Activated B cell treated with CpG ODN at 0.5 μM for 24 hours (primary cell): ENCODE measurements at regions not wholly inside any gene's neighbourhood (a gene's known extent, or its start where the extent isn't known, plus 50 kb on each side); places are given as distances from the start of the nearest gene placed in this dataset.

ENCODE experiments used
- ATAC-seq: fragments of 200-7000 bp; cut with Tn5 transposase; one replicate; pipeline ENCODE4 v1.10.0; 2021; ENCODE audit warnings: low read depth, mild to moderate bottlenecking, moderate library complexity
- CTCF ChIA-PET: fragments of 350-600 bp; sonication (Branson Sonifier 250); formaldehyde crosslinking; loops from one replicate; lab custom pipeline; 2021; ENCODE audit warnings: antibody characterized with exemption; lab: Charles Lee
- POLR2A ChIA-PET: fragments of 350-600 bp; sonication (Branson Sonifier 250); formaldehyde crosslinking; loops from one replicate; lab custom pipeline; 2021; ENCODE audit warnings: antibody characterized with exemption; lab: Charles Lee
- DNase-seq: peaks from one replicate; pipeline ENCODE4 v3.0.0; 2022
- H3K27ac Mint-ChIP-seq: one replicate; pipeline ENCODE4 v1.8.0; 2020; ENCODE audit warnings: mixed read lengths
- H3K27me3 Mint-ChIP-seq: one replicate; pipeline ENCODE4 v1.8.0; 2021; ENCODE audit warnings: mixed read lengths
- H3K36me3 Mint-ChIP-seq: one replicate; pipeline ENCODE4 v1.8.0; 2021; ENCODE audit warnings: low read depth, mixed read lengths
- H3K4me1 Mint-ChIP-seq: one replicate; pipeline ENCODE4 v1.8.0; 2021; ENCODE audit warnings: mixed read lengths
- H3K4me3 Mint-ChIP-seq: one replicate; pipeline ENCODE4 v1.8.0; 2020; ENCODE audit warnings: mild to moderate bottlenecking, mixed read lengths
- H3K9me3 Mint-ChIP-seq: one replicate; pipeline ENCODE4 v1.8.0; 2020; ENCODE audit warnings: mixed read lengths
- CTCF ChIP-seq: fragments of 200-600 bp; IDR thresholded peaks from one replicate; pipeline ENCODE4 v1.8.0; 2022; ENCODE audit warnings: antibody characterized with exemption, mild to moderate bottlenecking
- intact Hi-C: fragments of 100-400 bp; cut with micrococcal nuclease; formaldehyde crosslinking; loops from one replicate; pipeline ENCODE4 v1.15.1; 2024

GRCh38 chr2:196563876-196564275, 75.6 kb upstream of the CCDC150 start:
- Mint-ChIP-seq H3K4me1 (no peaks in the 10 kb centered on the region), H3K36me3 (no peaks in the 10 kb centered on the region), H3K9me3 (peaks cover 3% of the 10 kb centered on the region), H3K27ac (no peak overlapping the region), H3K4me3 (no peak overlapping the region), H3K27me3 (peaks cover 26% of the 10 kb centered on the region)
- ATAC-seq (no peak), DNase-seq (no peak)
- no peak for TF ChIP-seq CTCF
- intact Hi-C loops: no loop called here
- ChIA-PET POLR2A (no interaction called here), CTCF (no interaction called here)

- intact Hi-C loops: no loop called here
These were observed 74.3 kb upstream of the CCDC150 start for GRCh38 chr2:196565106-196565765.

GRCh38 chr2:196565982-196566381, 73.5 kb upstream of the CCDC150 start:
- TF ChIP-seq CTCF: no peak
- H3K4me1 Mint-ChIP-seq: no peaks in the 10 kb centered on the region
- no peak overlapping the region for H3K27ac Mint-ChIP-seq
- DNase-seq (no peak), ATAC-seq (no peak)
- H3K36me3 Mint-ChIP-seq: no peaks in the 10 kb centered on the region
- ChIA-PET POLR2A (no interaction called here), CTCF (interaction anchor here (0.6 kb wide), 1 partner anchor 575 kb away, joined by 3 read pairs; no protein-coding TSS in a partner anchor)
- H3K4me3 Mint-ChIP-seq: no peak overlapping the region
- peaks cover 3% of the 10 kb centered on the region for H3K9me3 Mint-ChIP-seq
- peaks cover 31% of the 10 kb centered on the region for H3K27me3 Mint-ChIP-seq
- intact Hi-C loops: no loop called here

More at GRCh38 chr2:196565106-196565765, 74.3 kb upstream of the CCDC150 start:
- H3K9me3 Mint-ChIP-seq: peaks cover 3% of the 10 kb centered on the region
- ATAC-seq (no peak), DNase-seq (no peak)
- POLR2A ChIA-PET: no interaction called here
- CTCF ChIA-PET: no interaction called here
- H3K27ac Mint-ChIP-seq: no peak overlapping the region
- no peaks in the 10 kb centered on the region for H3K4me1 Mint-ChIP-seq
- TF ChIP-seq CTCF: no peak
- H3K27me3 Mint-ChIP-seq: peaks cover 28% of the 10 kb centered on the region
- H3K4me3 Mint-ChIP-seq: no peak overlapping the region
- H3K36me3 Mint-ChIP-seq: no peaks in the 10 kb centered on the region

GRCh38 chr2:196566961-196567666, 72.4 kb upstream of the CCDC150 start:
- no peak for DNase-seq
- no peaks in the 10 kb centered on the region for H3K9me3 Mint-ChIP-seq
- TF ChIP-seq CTCF: no peak
- intact Hi-C loops: no loop called here
- no peak overlapping the region for H3K27ac Mint-ChIP-seq
- ChIA-PET CTCF (no interaction called here), POLR2A (no interaction called here)
- H3K4me3 Mint-ChIP-seq: no peak overlapping the region
- H3K27me3 Mint-ChIP-seq: peaks cover 31% of the 10 kb centered on the region
- no peaks in the 10 kb centered on the region for H3K4me1 Mint-ChIP-seq
- H3K36me3 Mint-ChIP-seq: no peaks in the 10 kb centered on the region
- no peak for ATAC-seq

GRCh38 chr2:196568506-196568905, 71.0 kb upstream of the CCDC150 start:
- no peak for TF ChIP-seq CTCF
- Mint-ChIP-seq H3K27ac (no peak overlapping the region), H3K4me3 (no peak overlapping the region), H3K27me3 (peaks cover 29% of the 10 kb centered on the region), H3K9me3 (peaks cover 2% of the 10 kb centered on the region), H3K4me1 (no peaks in the 10 kb centered on the region), H3K36me3 (no peaks in the 10 kb centered on the region)
- no peak for DNase-seq
- POLR2A ChIA-PET: no interaction called here
- CTCF ChIA-PET: no interaction called here
- intact Hi-C loops: no loop called here
- ATAC-seq: no peak
